A673 (cell line): ENCODE measurements at regions not wholly inside any gene's neighbourhood (a gene's known extent, or its start where the extent isn't known, plus 50 kb on each side); places are given as distances from the start of the nearest gene placed in this dataset.

Experiments
- BruUV-seq: library from RNA; stranded (reverse); fragments of 400-500 nt; replicated peaks from 2 replicates; lab custom pipeline; 2021; lab: Mats Ljungman, UMichigan
- CTCF ChIA-PET: fragments of 300-600 bp; sonication (Branson Sonifier 250); formaldehyde crosslinking; loops from one replicate; lab custom pipeline; 2022; ENCODE audit warnings: antibody characterized with exemption; lab: Charles Lee
- POLR2A ChIA-PET: fragments of 300-600 bp; sonication (Branson Sonifier 250); formaldehyde crosslinking; loops from one replicate; lab custom pipeline; 2022; ENCODE audit warnings: antibody characterized with exemption; ENCODE audit not compliant: low non-redundant PET; lab: Charles Lee
- DNase-seq: peaks from one replicate; pipeline ENCODE4 v3.0.0-alpha.2; 2015; ENCODE audit warnings: low spot score
- H3K27ac ChIP-seq: fragments of 200-600 bp; sonication (generic); 2 replicates; pipeline ENCODE4 v1.5.1; 2016; ENCODE audit warnings: mixed run types, low read depth, mild to moderate bottlenecking, mixed read lengths, antibody characterized with exemption, low read length; ENCODE audit not compliant: poor library complexity, severe bottlenecking
- H3K27me3 ChIP-seq: fragments of 200-600 bp; sonication (generic); replicated peaks from 2 replicates; pipeline ENCODE4 v1.6.1; 2017; ENCODE audit warnings: mixed run types, low read depth, mild to moderate bottlenecking, mixed read lengths, antibody characterized with exemption, low read length; ENCODE audit not compliant: insufficient read depth, poor library complexity
- H3K36me3 ChIP-seq: fragments of 200-600 bp; sonication (generic); 2 replicates; pipeline ENCODE4 v1.6.1; 2016; ENCODE audit warnings: mixed run types, mild to moderate bottlenecking, mixed read lengths, antibody characterized with exemption, low read length; ENCODE audit not compliant: insufficient read depth, poor library complexity, severe bottlenecking
- H3K4me1 ChIP-seq: fragments of 200-600 bp; sonication (generic); 2 replicates; pipeline ENCODE4 v1.6.1; 2017; ENCODE audit warnings: mixed run types, mild to moderate bottlenecking, mixed read lengths, antibody characterized with exemption, low read length; ENCODE audit not compliant: insufficient read depth, poor library complexity, severe bottlenecking
- H3K4me3 ChIP-seq: fragments of 200-600 bp; sonication (generic); 2 replicates; pipeline ENCODE4 v1.5.1; 2016; ENCODE audit warnings: low read depth, mixed run types, mild to moderate bottlenecking, mixed read lengths, low read length; ENCODE audit not compliant: poor library complexity, severe bottlenecking
- H3K9me3 ChIP-seq: fragments of 200-600 bp; sonication (generic); 2 replicates; pipeline ENCODE4 v1.6.1; 2016; ENCODE audit warnings: mixed run types, low read depth, mild to moderate bottlenecking, mixed read lengths, antibody characterized with exemption, low read length; ENCODE audit not compliant: poor library complexity, severe bottlenecking
- CTCF ChIP-seq: fragments of 300-800, 200-600 bp; sonication (generic); conservative IDR thresholded peaks from 2 replicates; pipeline ENCODE4 v1.5.1; 2017; ENCODE audit warnings: low read depth, mild to moderate bottlenecking, antibody characterized with exemption, low read length, moderate library complexity, mixed read lengths
- EZH2 ChIP-seq: fragments of 200-600 bp; sonication (generic); IDR thresholded peaks from 2 replicates; pipeline ENCODE4 v1.6.1; 2017; ENCODE audit warnings: borderline replicate concordance, low read depth, mild to moderate bottlenecking, mixed read lengths, antibody characterized with exemption, low read length; ENCODE audit not compliant: poor library complexity, severe bottlenecking
- intact Hi-C: fragments of 100-400 bp; cut with micrococcal nuclease; formaldehyde crosslinking; loops from one replicate; pipeline ENCODE4 v1.10.0; 2022; ENCODE audit not compliant: unreplicated experiment

GRCh38 chr6:3944246-3944645 is 95.1 kb downstream of the FAM50B start:
- no peak for TF ChIP-seq EZH2
- no peak for TF ChIP-seq CTCF
- H3K27me3 ChIP-seq, result no peaks in the 10 kb centered on the region
- no TSS peak for BruUV-seq
- ChIA-PET CTCF (interaction anchor here (0.9 kb wide), 1 partner anchor 34 kb away, joined by 3 read pairs; no protein-coding TSS in a partner anchor), POLR2A (no interaction called here)
- intact Hi-C loops, result no loop called here
- H3K9me3 ChIP-seq, result no peaks in the 10 kb centered on the region
- H3K4me3 ChIP-seq, result no peak overlapping the region
- no peaks in the 10 kb centered on the region for H3K4me1 ChIP-seq
- H3K27ac ChIP-seq, result no peak overlapping the region
- H3K36me3 ChIP-seq, result no peaks in the 10 kb centered on the region
- no peak for DNase-seq

- H3K27ac ChIP-seq, result no peak overlapping the region
- H3K4me3 ChIP-seq, result no peak overlapping the region
- CTCF ChIA-PET, result no interaction called here
- no peaks in the 10 kb centered on the region for H3K9me3 ChIP-seq
- no TSS peak for BruUV-seq
- no peaks in the 10 kb centered on the region for H3K4me1 ChIP-seq
- intact Hi-C loops, result no loop called here
- DNase-seq, result no peak
- no peaks in the 10 kb centered on the region for H3K27me3 ChIP-seq
- no peaks in the 10 kb centered on the region for H3K36me3 ChIP-seq
- TF ChIP-seq CTCF (no peak), EZH2 (no peak)
- POLR2A ChIA-PET, result no interaction called here
Observed at GRCh38 chr6:3946778-3947177, 97.6 kb downstream of the FAM50B start.

DNA sequence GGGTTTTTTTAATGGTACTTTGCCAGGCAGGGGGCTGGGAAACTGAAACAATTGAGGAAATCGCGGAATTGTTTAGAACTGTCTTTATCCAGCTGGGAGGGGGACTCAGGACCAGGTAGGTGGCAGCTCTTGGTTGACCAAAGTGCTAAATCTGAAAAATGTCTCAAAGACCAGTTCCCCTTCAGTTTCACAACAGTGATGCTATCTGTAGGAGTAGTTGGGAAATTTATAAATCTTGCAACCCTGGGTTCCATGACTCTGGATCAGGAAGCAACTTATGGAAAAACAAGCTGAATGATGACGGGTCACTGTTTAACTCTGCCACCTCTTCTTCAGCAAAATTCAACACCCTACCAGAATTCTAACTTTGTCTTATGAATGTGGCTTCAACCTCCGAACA is 99.7 kb downstream of the FAM50B start:
- no peak overlapping the region for H3K27ac ChIP-seq
- ChIA-PET CTCF (interaction anchor here (0.6 kb wide), 1 partner anchor 994 kb away, joined by 3 read pairs; no protein-coding TSS in a partner anchor), POLR2A (no interaction called here)
- no peaks in the 10 kb centered on the region for H3K36me3 ChIP-seq
- H3K27me3 ChIP-seq, result no peaks in the 10 kb centered on the region
- H3K4me3 ChIP-seq, result no peak overlapping the region
- no TSS peak for BruUV-seq
- no peaks in the 10 kb centered on the region for H3K4me1 ChIP-seq
- no peaks in the 10 kb centered on the region for H3K9me3 ChIP-seq
- intact Hi-C loops, result no loop called here
- no peak for DNase-seq
- no peak for TF ChIP-seq CTCF
- TF ChIP-seq EZH2, result no peak
